ENCODE measurements at regions not wholly inside any gene's neighbourhood (a gene's known extent, or its start where the extent isn't known, plus 50 kb on each side); places are given as distances from the start of the nearest gene placed in this dataset.

- no peak for TF ChIP-seq CTCF (IDR thresholded peaks at IDR 0.05)
- no peak for TF ChIP-seq POLR2A (IDR thresholded peaks at IDR 0.05)
- TF ChIP-seq POLR2AphosphoS5 (IDR thresholded peaks at IDR 0.05), result no peak
Measured at GRCh38 chr5:103497781-103498180, 64.8 kb downstream of the NUDT12 start.

Data from prostate gland (tissue), 2 donors.